Activated naive CD8-positive, alpha-beta T cell treated with anti-CD3 and anti-CD28 coated beads, Interleukin-2, amount 50 U/mL, for 24 hours (primary cell): ENCODE measurements at regions not wholly inside any gene's neighbourhood (a gene's known extent, or its start where the extent isn't known, plus 50 kb on each side); places are given as distances from the start of the nearest gene placed in this dataset.

Experiments
- ATAC-seq: fragments of 150-1000 bp; cut with Tn5 transposase; one replicate; pipeline ENCODE4 v1.10.0; 2021
- DNase-seq: peaks from one replicate; pipeline ENCODE4 v3.0.0; 2021
- H3K27ac Mint-ChIP-seq: one replicate; pipeline ENCODE4 v1.8.0; 2021; ENCODE audit warnings: mild to moderate bottlenecking, mixed read lengths
- H3K27me3 Mint-ChIP-seq: one replicate; pipeline ENCODE4 v1.8.0; 2021; ENCODE audit warnings: mixed read lengths
- H3K36me3 Mint-ChIP-seq: one replicate; pipeline ENCODE4 v1.8.0; 2021; ENCODE audit warnings: low read depth, mixed read lengths
- H3K4me1 Mint-ChIP-seq: one replicate; pipeline ENCODE4 v1.8.0; 2021; ENCODE audit warnings: mixed read lengths
- H3K4me3 Mint-ChIP-seq: one replicate; pipeline ENCODE4 v1.8.0; 2021; ENCODE audit warnings: mild to moderate bottlenecking, moderate library complexity, mixed read lengths
- H3K9me3 Mint-ChIP-seq: one replicate; pipeline ENCODE4 v1.8.0; 2021; ENCODE audit warnings: mixed read lengths

- Mint-ChIP-seq H3K9me3 (no peaks in the 10 kb centered on the region), H3K4me1 (no peaks in the 10 kb centered on the region), H3K27me3 (no peaks in the 10 kb centered on the region), H3K36me3 (no peaks in the 10 kb centered on the region), H3K4me3 (no peak overlapping the region), H3K27ac (no peak overlapping the region)
- DNase-seq: no peak
- ATAC-seq: no peak
Measured at GRCh38 chr16:79794941-79795340, 194.4 kb upstream of the MAF start.

GRCh38 chr16:79792664-79793351, 192.3 kb upstream of the MAF start:
- Mint-ChIP-seq H3K9me3 (no peaks in the 10 kb centered on the region), H3K4me3 (no peak overlapping the region), H3K27me3 (no peaks in the 10 kb centered on the region), H3K27ac (no peak overlapping the region), H3K36me3 (no peaks in the 10 kb centered on the region), H3K4me1 (no peaks in the 10 kb centered on the region)
- ATAC-seq: no peak
- DNase-seq: no peak

- no peaks in the 10 kb centered on the region for H3K36me3 Mint-ChIP-seq
Measured at GRCh38 chr16:79792076-79792475, 191.5 kb upstream of the MAF start.

GRCh38 chr16:79790854-79791253, 190.3 kb upstream of the MAF start:
- no peaks in the 10 kb centered on the region for H3K27me3 Mint-ChIP-seq
- DNase-seq (no peak), ATAC-seq (no peak)
- no peaks in the 10 kb centered on the region for H3K4me1 Mint-ChIP-seq
- no peaks in the 10 kb centered on the region for H3K9me3 Mint-ChIP-seq
- no peaks in the 10 kb centered on the region for H3K36me3 Mint-ChIP-seq
- H3K4me3 Mint-ChIP-seq: no peak overlapping the region
- no peak overlapping the region for H3K27ac Mint-ChIP-seq

More at GRCh38 chr16:79792076-79792475, 191.5 kb upstream of the MAF start:
- no peak for DNase-seq
- Mint-ChIP-seq H3K4me1 (no peaks in the 10 kb centered on the region), H3K27me3 (no peaks in the 10 kb centered on the region), H3K27ac (no peak overlapping the region), H3K9me3 (no peaks in the 10 kb centered on the region), H3K4me3 (no peak overlapping the region)
- ATAC-seq: no peak

- DNase-seq (no peak), ATAC-seq (no peak)
- H3K4me3 Mint-ChIP-seq: no peak overlapping the region
- no peaks in the 10 kb centered on the region for H3K36me3 Mint-ChIP-seq
- H3K27me3 Mint-ChIP-seq: no peaks in the 10 kb centered on the region
- no peak overlapping the region for H3K27ac Mint-ChIP-seq
- H3K4me1 Mint-ChIP-seq: no peaks in the 10 kb centered on the region
- no peaks in the 10 kb centered on the region for H3K9me3 Mint-ChIP-seq
Measured at GRCh38 chr16:79788949-79789348, 188.4 kb upstream of the MAF start.

GRCh38 chr16:79786389-79786788, 185.9 kb upstream of the MAF start:
- Mint-ChIP-seq H3K4me3 (no peak overlapping the region), H3K36me3 (no peaks in the 10 kb centered on the region), H3K9me3 (no peaks in the 10 kb centered on the region), H3K27me3 (no peaks in the 10 kb centered on the region), H3K27ac (no peak overlapping the region), H3K4me1 (no peaks in the 10 kb centered on the region)
- DNase-seq: no peak
- ATAC-seq: no peak

- Mint-ChIP-seq H3K4me3 (no peak overlapping the region), H3K27me3 (peaks cover 2% of the 10 kb centered on the region), H3K36me3 (no peaks in the 10 kb centered on the region), H3K27ac (no peak overlapping the region), H3K9me3 (no peaks in the 10 kb centered on the region), H3K4me1 (no peaks in the 10 kb centered on the region)
- ATAC-seq: no peak
- DNase-seq: no peak
Measured at GRCh38 chr16:79784007-79784406, 183.5 kb upstream of the MAF start.

- peaks cover 8% of the 10 kb centered on the region for H3K27me3 Mint-ChIP-seq
- H3K27ac Mint-ChIP-seq: no peak overlapping the region
- DNase-seq (no peak), ATAC-seq (no peak)
- H3K4me3 Mint-ChIP-seq: no peak overlapping the region
- H3K9me3 Mint-ChIP-seq: no peaks in the 10 kb centered on the region
- no peaks in the 10 kb centered on the region for H3K36me3 Mint-ChIP-seq
- no peaks in the 10 kb centered on the region for H3K4me1 Mint-ChIP-seq
Measured at GRCh38 chr16:79777679-79778078, 177.1 kb upstream of the MAF start.

- Mint-ChIP-seq H3K4me1 (no peaks in the 10 kb centered on the region), H3K27me3 (peaks cover 15% of the 10 kb centered on the region), H3K27ac (no peak overlapping the region), H3K9me3 (no peaks in the 10 kb centered on the region), H3K4me3 (no peak overlapping the region), H3K36me3 (no peaks in the 10 kb centered on the region)
- no peak for ATAC-seq
- no peak for DNase-seq
Measured at GRCh38 chr16:79776243-79776847, 175.8 kb upstream of the MAF start.

- H3K27me3 Mint-ChIP-seq: peaks cover 33% of the 10 kb centered on the region
- peaks cover 17% of the 10 kb centered on the region for H3K4me1 Mint-ChIP-seq
- H3K4me3 Mint-ChIP-seq: no peak overlapping the region
Measured at GRCh38 chr16:79772784-79773183, 172.2 kb upstream of the MAF start.

GRCh38 chr16:79772048-79772447, 171.5 kb upstream of the MAF start:
- Mint-ChIP-seq H3K27me3 (peaks cover 33% of the 10 kb centered on the region), H3K9me3 (no peaks in the 10 kb centered on the region), H3K36me3 (no peaks in the 10 kb centered on the region), H3K4me1 (peaks cover 17% of the 10 kb centered on the region), H3K27ac (no peak overlapping the region), H3K4me3 (no peak overlapping the region)
- DNase-seq: no peak
- no peak for ATAC-seq

More at GRCh38 chr16:79772784-79773183, 172.2 kb upstream of the MAF start:
- no peak overlapping the region for H3K27ac Mint-ChIP-seq
- ATAC-seq: no peak
- DNase-seq: no peak
- no peaks in the 10 kb centered on the region for H3K36me3 Mint-ChIP-seq
- no peaks in the 10 kb centered on the region for H3K9me3 Mint-ChIP-seq

- Mint-ChIP-seq H3K27ac (peak overlapping the region; percentile 26), H3K4me1 (peaks cover 17% of the 10 kb centered on the region), H3K27me3 (peaks cover 33% of the 10 kb centered on the region), H3K36me3 (no peaks in the 10 kb centered on the region), H3K9me3 (no peaks in the 10 kb centered on the region), H3K4me3 (peak overlapping the region; percentile 76)
- DNase-seq: peak; percentile 54
- ATAC-seq: peak; percentile 93
Measured at GRCh38 chr16:79770244-79771064, 169.9 kb upstream of the MAF start.

- Mint-ChIP-seq H3K9me3 (no peaks in the 10 kb centered on the region), H3K27ac (peak overlapping the region; percentile 26), H3K36me3 (no peaks in the 10 kb centered on the region), H3K4me3 (peak overlapping the region; percentile 76), H3K4me1 (peaks cover 17% of the 10 kb centered on the region), H3K27me3 (peaks cover 33% of the 10 kb centered on the region)
- ATAC-seq (no peak), DNase-seq (no peak)
Measured at GRCh38 chr16:79769928-79770243, 169.3 kb upstream of the MAF start.

- no peak overlapping the region for H3K27ac Mint-ChIP-seq
- DNase-seq: no peak
- peaks cover 31% of the 10 kb centered on the region for H3K27me3 Mint-ChIP-seq
- H3K4me3 Mint-ChIP-seq: peak overlapping the region; percentile 76
- no peaks in the 10 kb centered on the region for H3K9me3 Mint-ChIP-seq
- no peaks in the 10 kb centered on the region for H3K36me3 Mint-ChIP-seq
- H3K4me1 Mint-ChIP-seq: peaks cover 17% of the 10 kb centered on the region
- no peak for ATAC-seq
Measured at GRCh38 chr16:79769270-79769927, 168.9 kb upstream of the MAF start.
